ENCODE measurements at regions not wholly inside any gene's neighbourhood (a gene's known extent, or its start where the extent isn't known, plus 50 kb on each side); places are given as distances from the start of the nearest gene placed in this dataset.
"Not testable (repeated sequence)": the region's sequence is repeated elsewhere in the genome, so short reads cannot be mapped to it uniquely, and the experiment has no call there.

- DNase-seq (ENCODE audit: low spot score in 2 of 2); intact Hi-C loops (cut with DNase I); H3K9me3 ChIP-seq: not testable (repeated sequence)
These were observed 123.2 kb upstream of the NBPF26 start for GRCh38 chr1:120600442-120601041.

GRCh38 chr1:120607882-120608281 lies 115.9 kb upstream of the NBPF26 start:
- H3K27ac ChIP-seq; H3K9me3 ChIP-seq; H3K4me3 ChIP-seq; H3K4me1 ChIP-seq; intact Hi-C loops (cut with DNase I); H3K27me3 ChIP-seq; DNase-seq (ENCODE audit: low spot score in 2 of 2); H3K36me3 ChIP-seq: not testable (repeated sequence)

More at GRCh38 chr1:120600442-120601041, 123.2 kb upstream of the NBPF26 start:
- not testable (repeated sequence) for H3K4me1 ChIP-seq, H3K27ac ChIP-seq, H3K4me3 ChIP-seq, H3K36me3 ChIP-seq, H3K27me3 ChIP-seq

- DNase-seq (ENCODE audit: low spot score in 2 of 2); H3K4me1 ChIP-seq; H3K36me3 ChIP-seq; intact Hi-C loops (cut with DNase I); H3K27ac ChIP-seq; H3K27me3 ChIP-seq; H3K4me3 ChIP-seq; H3K9me3 ChIP-seq: not testable (repeated sequence)
These were observed 115.3 kb upstream of the NBPF26 start for GRCh38 chr1:120608314-120609014.

GRCh38 chr1:120609015-120609573 lies 114.7 kb upstream of the NBPF26 start:
- intact Hi-C loops (cut with DNase I); H3K27ac ChIP-seq; H3K27me3 ChIP-seq; DNase-seq (ENCODE audit: low spot score in 2 of 2); H3K9me3 ChIP-seq; H3K36me3 ChIP-seq; H3K4me1 ChIP-seq; H3K4me3 ChIP-seq: not testable (repeated sequence)

- H3K9me3 ChIP-seq; H3K27me3 ChIP-seq; H3K27ac ChIP-seq; H3K4me1 ChIP-seq; intact Hi-C loops (cut with DNase I); H3K36me3 ChIP-seq; DNase-seq (ENCODE audit: low spot score in 2 of 2); H3K4me3 ChIP-seq: not testable (repeated sequence)
These were observed 113.9 kb upstream of the NBPF26 start for GRCh38 chr1:120609834-120610233.

- H3K36me3 ChIP-seq; H3K4me1 ChIP-seq; H3K9me3 ChIP-seq; DNase-seq (ENCODE audit: low spot score in 2 of 2); H3K4me3 ChIP-seq; H3K27me3 ChIP-seq; intact Hi-C loops (cut with DNase I); H3K27ac ChIP-seq: not testable (repeated sequence)
These were observed 108.7 kb upstream of the NBPF26 start for GRCh38 chr1:120614931-120615639.

- H3K36me3 ChIP-seq; H3K27ac ChIP-seq; H3K27me3 ChIP-seq; H3K4me3 ChIP-seq; H3K4me1 ChIP-seq; DNase-seq (ENCODE audit: low spot score in 2 of 2); H3K9me3 ChIP-seq; intact Hi-C loops (cut with DNase I): not testable (repeated sequence)
These were observed 106.3 kb upstream of the NBPF26 start for GRCh38 chr1:120617493-120617892.

GRCh38 chr1:120619867-120620692 lies 103.7 kb upstream of the NBPF26 start:
- H3K27ac ChIP-seq; H3K27me3 ChIP-seq; H3K9me3 ChIP-seq; H3K36me3 ChIP-seq; intact Hi-C loops (cut with DNase I); DNase-seq (ENCODE audit: low spot score in 2 of 2); H3K4me1 ChIP-seq; H3K4me3 ChIP-seq: not testable (repeated sequence)

GRCh38 chr1:120620693-120620969 lies 103.1 kb upstream of the NBPF26 start:
- DNase-seq (ENCODE audit: low spot score in 2 of 2); H3K9me3 ChIP-seq; H3K36me3 ChIP-seq; H3K27ac ChIP-seq; intact Hi-C loops (cut with DNase I); H3K27me3 ChIP-seq; H3K4me3 ChIP-seq; H3K4me1 ChIP-seq: not testable (repeated sequence)

GRCh38 chr1:120621278-120621677 lies 102.5 kb upstream of the NBPF26 start:
- DNase-seq (ENCODE audit: low spot score in 2 of 2); H3K36me3 ChIP-seq; H3K27me3 ChIP-seq; H3K9me3 ChIP-seq; intact Hi-C loops (cut with DNase I); H3K4me1 ChIP-seq; H3K27ac ChIP-seq; H3K4me3 ChIP-seq: not testable (repeated sequence)

- intact Hi-C loops (cut with DNase I); H3K4me3 ChIP-seq; H3K27ac ChIP-seq; H3K27me3 ChIP-seq; DNase-seq (ENCODE audit: low spot score in 2 of 2); H3K4me1 ChIP-seq; H3K9me3 ChIP-seq; H3K36me3 ChIP-seq: not testable (repeated sequence)
These were observed 100.2 kb upstream of the NBPF26 start for GRCh38 chr1:120623539-120623938.

GRCh38 chr1:120624565-120625064 lies 99.1 kb upstream of the NBPF26 start:
- H3K27ac ChIP-seq; H3K9me3 ChIP-seq; DNase-seq (ENCODE audit: low spot score in 2 of 2); H3K4me1 ChIP-seq; H3K4me3 ChIP-seq; H3K36me3 ChIP-seq; intact Hi-C loops (cut with DNase I); H3K27me3 ChIP-seq: not testable (repeated sequence)

GRCh38 chr1:120629832-120630455 lies 93.8 kb upstream of the NBPF26 start:
- intact Hi-C loops (cut with DNase I); H3K4me3 ChIP-seq; H3K36me3 ChIP-seq: not testable (repeated sequence)

More at GRCh38 chr1:120629832-120630455, 93.8 kb upstream of the NBPF26 start:
- not testable (repeated sequence) for DNase-seq (ENCODE audit: low spot score in 2 of 2); H3K4me1 ChIP-seq; H3K27ac ChIP-seq; H3K27me3 ChIP-seq; H3K9me3 ChIP-seq
